CD4-positive, alpha-beta T cell treated with Interleukin-10 for 1 hour (primary cell): ENCODE measurements at regions not wholly inside any gene's neighbourhood (a gene's known extent, or its start where the extent isn't known, plus 50 kb on each side); places are given as distances from the start of the nearest gene placed in this dataset.

Experiments used
- DNase-seq: peaks from one replicate; pipeline ENCODE4 v3.0.0-alpha.2; 2020

DNA sequence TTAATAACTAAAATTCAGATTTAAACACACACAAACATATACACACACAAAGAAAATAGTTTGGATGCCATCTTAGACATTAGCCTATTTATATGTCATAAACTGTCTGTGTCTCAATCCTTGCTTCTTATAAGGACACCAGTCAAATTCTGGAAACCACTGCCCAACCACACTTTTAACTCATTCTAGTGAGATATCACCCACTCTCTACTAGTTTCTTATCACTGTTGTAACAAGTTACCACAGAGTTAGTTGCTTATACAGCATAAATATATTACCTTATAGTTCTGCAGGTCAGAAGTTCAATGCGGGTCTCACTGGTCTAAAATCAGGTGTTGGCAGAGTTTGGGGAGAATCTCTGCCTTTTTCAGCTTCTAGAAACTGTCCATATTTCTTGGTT lies 239.1 kb downstream of the MTX2 start:
- no peak for DNase-seq

DNA sequence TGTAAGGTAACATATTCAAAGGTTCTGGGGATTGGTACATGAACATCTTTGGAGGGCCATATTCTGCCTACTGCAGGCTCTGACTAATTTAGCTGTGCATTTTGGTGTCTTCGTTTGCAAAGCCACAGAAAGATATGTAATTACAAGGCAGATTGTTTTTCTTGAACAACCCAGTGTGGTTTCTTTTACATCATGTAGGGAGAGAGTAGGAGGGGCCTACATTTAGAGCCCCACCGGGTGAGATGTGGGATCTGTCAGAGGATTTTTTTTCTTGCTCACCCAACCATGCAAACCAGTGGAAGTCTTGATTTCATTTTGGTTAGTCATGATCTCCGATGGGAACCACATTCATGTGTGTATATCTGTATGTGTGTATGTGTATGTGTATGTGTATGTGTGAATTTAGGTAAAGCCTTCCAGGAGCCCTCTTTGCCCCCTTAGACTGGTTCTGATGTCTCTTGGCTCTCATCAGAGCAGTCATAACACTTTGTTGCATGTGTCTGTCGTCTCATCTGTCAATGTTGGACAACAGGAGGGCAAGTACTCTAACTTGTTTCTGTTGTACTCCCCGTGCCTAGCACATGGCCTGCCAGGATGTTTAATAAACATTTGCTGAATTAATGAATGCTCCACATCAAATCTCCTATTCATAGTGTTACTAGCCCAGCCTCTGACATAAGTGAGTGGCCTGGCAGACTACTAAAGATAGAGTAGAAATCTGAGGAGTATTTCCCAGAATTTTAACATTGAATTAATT lies 239.9 kb downstream of the MTX2 start:
- DNase-seq: no peak

DNA sequence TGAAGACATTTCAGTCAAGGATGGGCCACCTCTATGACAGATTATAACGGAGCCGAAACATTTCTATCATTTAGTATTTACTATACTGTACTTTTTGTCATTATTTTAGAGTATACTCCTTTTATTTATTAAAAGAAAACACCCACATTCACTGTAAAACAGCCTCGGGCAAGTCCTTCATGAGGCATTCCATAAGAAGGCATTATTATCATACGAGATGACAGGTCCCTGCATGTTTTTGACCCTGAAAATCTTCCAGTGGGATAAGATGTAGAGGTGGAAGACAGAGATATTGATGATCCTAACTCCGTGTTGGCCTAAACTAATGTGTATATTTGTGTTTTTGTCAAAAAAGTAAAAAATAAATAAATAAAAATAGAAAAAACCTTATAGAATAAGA lies 245.0 kb downstream of the MTX2 start:
- DNase-seq: no peak

DNA sequence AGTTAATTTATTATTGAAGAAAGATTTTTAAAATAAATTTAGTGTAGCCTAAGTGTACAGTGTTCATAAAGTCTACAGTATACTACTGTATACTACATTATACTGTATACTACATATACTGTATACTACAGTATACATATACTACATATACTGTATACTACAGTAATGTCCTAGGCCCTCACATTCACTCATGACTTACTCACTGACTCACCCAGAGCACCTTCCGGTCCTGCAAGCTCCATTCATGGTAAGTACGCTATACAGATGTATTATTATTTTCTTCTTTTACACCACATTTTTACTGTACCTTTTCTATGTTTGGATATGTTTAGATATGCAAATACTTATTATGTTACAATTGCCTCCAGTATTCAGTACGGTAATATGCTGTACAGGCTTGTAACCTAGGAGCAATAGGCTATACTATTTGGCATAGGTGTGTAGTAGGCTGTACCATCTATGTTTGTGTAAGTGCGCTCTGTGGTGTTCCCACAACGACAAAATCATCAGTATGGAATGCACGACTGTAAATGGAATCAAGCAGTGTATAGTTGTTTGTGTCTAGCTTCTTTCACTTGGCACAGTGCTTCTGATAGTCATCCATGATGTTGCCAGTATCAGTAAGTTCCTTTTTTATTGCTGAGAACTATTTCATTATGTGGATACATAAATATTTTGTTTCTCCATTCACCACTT lies 245.7 kb downstream of the MTX2 start:
- DNase-seq: no peak

DNA sequence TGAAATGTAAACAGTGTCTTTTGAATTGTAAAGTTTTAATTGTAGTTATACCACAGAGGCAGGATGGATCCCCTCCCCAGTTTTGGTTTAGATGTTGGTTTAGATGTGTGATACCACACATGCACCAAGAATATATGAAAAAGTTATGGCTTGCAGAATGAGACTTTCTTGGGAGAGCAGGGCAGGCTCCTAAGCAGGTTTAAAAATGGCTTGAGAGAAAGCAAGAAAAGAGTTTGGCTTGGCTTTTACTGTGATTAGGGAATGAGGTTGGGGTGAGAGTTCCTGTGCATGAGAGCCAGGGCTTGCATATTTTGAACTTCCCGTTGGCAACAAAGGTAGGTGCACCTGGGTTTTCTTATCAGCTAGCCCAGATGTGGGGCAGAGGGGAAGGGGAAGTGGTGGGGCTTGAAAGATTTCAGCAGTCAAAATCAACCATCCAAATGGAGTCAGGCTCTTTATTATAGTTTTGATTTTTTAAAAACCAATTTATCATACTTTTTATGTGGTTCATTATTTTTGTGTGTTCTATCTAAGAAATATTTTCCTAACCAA lies 246.9 kb downstream of the MTX2 start:
- DNase-seq: no peak

DNA sequence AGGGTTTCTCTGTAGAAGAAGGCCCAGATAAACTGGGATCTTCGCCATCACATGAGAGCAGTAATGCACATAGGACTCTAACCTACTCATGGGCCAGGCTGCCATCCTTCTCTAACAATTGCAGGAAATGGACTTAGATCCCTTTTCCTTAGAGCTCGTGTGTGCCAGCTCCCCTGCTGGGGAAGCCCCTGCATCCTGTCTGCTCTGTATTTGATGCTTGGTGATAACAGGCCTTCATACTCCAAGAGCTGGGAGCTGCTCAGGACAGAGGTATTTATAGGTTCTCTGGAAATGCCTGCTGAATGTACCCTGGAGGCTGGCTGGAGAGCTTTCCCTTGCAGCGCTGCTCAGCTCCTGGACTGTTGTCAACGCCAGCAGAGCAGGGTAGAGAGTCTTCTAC lies 249.6 kb downstream of the MTX2 start:
- no peak for DNase-seq

DNA sequence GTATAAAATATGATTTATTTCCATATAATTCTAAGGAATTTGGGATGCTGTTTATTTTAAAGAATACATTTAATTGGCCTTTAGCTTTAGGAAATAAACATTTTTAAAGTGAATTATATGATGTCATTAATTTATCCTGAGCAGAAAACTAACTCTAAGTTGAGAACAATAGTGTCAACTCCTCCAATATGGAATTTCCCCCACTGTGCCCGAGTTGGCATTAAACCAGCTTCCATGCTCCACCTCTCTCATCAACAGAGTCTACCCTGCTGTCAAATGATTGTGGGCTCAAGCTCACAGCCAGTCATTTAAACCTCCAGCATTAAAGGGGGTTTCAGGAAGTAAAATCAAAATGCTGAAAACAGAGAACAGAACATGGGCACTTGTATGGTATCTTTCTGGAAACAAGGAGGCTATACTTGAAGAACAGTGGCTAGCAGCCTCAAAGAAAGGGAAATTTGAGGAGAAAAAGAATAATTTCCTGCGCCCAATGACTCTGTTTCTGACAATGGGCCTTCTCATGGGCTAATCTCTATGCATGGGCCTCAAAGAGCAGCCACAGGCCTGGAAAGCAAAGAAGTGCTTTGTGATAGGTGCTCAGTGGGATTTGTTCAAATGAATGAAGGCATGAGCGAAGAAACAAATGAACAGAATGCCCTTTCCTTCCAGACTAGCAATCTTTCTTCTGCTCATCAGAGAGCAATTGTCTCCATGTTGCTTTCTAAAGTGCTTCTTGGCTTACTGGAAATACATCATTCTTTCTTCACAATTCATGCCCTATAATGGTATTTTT lies 252.8 kb downstream of the MTX2 start:
- DNase-seq: no peak

DNA sequence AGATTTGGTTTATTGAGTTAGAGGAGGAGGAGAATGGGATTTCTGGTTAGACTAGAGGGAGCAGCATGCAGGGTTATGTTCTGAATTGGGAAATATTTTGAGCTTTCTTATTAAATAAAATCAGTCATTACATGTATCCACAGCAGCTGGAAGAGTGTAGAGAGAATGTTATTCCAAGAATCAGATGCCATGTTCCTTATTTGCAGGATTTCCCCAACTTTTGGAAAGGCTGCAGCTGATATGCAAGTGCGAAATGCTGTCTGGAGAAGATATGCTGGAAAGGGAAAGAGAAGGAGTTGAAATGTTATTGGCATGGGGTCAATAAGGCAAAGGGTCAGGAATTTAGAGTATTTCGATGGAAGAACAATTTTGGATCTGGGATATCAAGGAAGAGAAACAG lies 255.8 kb downstream of the MTX2 start:
- DNase-seq: no peak

DNA sequence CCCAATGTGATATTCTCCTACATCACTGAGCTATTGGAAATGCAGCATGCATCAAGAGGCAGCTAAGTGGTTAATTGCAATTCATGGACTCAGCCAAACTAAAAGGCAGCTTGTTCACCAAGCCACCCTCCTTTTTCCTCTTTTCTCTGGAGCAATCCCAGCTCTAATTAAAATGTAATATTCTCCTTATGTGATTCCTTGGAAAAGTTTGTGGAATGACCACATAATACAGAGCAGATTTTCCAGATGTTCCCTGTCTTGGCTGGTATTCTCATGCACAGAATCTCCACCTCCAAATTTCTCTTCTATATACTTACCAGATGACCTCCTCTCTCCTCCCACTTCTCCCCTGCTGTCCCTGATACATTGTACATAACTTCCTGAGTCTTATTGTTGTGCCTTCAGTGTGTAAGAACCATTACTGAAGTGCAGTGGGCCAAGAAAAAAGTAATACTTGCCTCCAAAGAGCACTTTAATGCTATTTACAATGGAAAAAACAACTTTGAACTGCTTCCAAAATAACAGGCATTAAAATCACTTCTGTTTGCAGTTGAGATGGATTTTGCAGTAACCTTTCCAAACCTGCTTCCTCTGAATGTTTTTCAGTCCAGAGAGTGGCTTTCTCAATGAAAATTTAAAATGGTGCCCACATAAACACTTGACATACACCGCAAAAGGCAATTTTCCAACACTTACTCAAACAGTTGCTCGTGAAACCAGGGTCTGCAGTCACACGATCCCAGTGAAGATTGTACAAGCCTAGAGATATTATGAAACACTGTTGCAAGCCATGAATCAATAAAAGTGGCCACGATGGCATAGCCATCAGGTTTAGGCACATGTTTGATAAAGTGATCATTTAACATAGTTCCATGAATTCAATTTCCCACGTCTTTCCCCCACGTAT lies 258.0 kb downstream of the MTX2 start:
- no peak for DNase-seq

DNA sequence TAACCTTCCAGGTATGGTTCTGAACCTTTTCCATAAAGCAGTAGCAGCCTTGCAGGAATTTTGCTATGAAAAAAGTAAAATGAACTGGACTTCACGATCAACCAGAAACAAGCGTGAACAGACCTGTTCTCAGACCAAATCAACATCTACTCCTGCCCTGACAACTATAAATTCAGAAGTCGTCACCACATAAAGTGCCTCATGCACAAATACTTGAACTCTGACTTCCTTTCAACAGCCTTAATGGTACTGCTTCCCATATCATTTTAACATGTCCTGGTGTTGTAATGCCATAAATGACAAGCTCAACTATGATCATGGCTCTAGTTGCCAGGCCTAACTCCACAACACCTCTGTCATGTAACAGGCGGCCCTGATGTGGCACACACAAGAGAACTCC lies 262.4 kb downstream of the MTX2 start:
- no peak for DNase-seq

DNA sequence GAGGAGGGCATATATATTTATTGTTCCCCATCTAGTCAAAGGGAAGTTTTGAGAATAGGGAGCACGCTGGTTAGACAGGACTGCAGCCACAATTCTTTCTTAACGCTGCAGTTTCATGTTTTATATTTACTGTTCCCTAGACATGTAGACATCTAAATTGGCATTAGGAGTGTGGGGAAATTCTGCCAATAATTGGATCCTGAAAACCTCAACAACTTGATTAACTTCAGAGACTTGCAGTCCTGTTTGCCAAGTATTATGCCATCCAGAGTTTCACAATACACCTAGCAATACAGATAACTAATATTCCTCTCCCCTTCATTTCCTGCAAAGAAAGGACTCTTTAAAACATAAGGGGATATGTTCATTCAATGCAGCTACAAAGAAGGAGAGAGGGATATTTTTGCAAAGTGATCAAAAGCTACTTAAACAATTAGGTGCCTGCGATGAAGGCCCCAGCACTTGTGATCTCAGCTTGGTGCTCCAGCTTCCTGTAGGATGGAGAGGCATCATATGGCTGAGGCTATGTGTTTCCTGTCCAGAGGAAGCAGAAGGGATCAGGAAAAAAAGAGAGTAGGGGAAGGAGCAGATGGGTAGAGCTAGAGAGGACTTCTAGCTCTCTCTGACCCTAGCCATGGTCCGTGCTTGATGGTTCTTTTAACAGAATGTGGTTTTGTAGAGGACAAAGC lies 264.4 kb downstream of the MTX2 start:
- DNase-seq: no peak

DNA sequence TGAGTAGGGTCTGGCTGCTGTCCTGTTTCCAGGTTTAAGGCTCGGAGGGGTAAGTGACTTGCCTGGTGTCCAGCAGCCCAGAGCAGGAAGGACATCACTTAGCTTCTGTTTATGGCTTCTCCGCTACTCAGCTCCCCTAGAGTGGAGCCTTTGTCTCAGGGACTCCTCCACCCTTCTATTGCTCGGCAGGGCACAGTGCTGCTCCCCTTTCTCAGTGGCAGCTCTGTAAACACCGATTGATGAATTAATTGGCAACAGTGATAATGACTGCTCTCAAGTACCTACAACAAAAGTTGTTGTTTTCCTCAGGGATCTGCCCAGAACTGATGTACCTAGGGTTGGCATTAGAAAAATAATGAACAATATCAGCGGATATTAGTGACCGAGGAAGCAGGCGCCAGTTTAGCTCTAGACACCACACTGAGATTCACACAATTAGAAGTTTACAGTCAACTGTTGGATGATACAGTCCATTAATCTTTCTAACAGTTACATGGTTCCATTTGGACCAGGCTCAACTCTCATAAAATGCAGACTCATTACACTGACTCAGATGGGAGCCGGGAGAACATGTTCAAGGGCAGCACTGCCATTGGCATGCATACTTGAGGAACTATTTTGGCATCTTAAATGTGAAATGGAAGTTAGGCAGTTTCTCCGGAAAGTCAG lies 265.7 kb downstream of the MTX2 start:
- DNase-seq: no peak

DNA sequence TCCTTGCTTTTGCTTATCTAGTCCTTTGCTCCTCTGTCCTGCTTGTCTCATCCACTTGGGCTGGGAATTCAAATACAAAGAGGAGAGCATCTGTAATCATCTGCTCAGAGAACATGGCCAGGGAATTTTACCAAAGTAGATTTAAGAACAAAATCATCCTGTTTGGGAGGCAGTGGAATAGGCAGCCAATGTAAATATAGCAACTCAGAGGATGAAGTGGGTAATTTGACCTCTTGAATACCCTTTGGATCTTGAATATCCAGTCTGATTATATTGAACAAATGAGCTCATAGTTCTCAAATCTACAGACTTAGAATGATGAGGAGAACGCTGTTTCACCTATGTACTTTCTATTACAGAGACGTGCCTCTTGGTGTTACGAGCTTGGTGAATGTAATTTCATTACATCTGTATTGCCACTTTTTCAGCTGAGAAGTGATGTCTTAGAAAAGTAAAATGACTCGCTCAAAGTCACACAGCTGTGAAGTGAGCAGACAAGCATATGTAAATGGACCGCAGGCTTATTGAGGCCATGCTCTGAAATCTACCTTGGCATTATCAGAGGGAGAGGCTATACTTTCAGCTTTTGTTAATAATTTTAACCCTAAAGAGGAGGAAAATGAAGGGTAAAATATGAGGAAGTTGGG lies 266.3 kb downstream of the MTX2 start:
- no peak for DNase-seq

DNA sequence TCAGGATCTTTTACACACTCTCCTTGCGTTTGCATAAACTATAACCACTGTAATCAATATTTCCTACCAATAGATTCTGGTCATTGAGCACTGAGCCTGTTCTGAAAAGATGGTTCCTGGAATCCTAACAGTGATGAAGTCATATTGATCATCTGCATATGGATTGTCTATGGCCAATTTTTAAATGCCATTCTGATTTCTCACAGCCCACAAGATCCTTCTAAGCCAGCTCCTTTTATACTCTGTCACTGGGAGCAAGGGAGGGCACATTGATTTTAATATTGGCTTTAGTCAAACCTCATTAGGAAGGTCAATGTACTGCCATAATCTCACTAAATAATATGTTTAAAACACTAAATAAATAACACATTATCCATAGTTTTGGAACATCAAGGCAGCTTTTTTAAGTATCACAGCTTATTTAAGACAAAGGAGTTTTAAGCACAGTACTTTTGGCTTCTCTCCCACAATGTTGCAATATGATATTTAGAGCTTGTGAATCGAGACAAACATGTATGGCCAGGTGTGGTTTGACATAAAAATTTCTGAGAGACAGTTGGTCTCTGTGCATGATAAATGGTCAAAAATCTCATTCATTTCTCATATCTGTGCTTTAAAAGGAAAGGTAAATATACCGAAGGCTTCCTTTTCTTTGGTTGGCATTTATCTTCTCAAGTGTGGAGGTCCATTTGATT lies 267.3 kb downstream of the MTX2 start:
- DNase-seq: no peak

DNA sequence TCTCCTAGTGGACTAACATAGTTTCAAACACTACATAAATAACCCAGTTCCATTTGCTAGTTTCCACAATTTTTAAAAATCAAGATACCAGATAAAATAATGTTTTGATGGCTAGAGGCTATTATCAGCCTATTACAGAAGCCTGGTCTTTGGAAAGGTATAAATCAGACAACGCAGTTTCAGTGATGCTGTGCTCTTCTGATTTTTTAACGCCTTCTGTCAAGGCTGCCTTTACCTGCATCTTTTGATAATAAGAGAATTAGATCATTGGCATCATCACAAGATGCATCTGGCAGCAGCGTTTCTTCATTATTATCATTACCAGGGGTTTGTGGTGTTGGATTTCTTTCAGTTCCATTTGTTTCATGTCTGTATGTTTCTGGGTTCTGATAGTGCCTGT lies 268.7 kb downstream of the MTX2 start:
- DNase-seq: no peak

DNA sequence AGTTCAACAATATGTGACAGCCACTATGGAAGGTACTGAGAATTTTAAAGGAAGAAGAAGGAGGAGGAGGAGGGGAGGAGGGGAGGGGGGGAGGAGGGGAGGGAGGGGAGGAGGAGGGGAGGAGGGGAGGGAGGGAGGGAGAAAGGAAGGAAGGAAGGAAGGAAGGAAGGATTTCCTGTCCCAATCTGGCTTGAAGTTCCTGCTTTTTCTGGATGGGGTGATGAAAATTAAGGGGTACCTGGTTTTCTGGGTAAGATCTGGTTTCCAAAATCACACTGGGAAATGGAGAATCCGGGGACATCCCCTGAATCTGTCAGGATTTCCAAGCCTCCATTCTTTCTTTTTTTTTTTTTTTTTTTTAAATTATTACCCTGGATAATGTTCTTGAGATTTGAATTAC lies 271.8 kb downstream of the MTX2 start:
- no peak for DNase-seq

DNA sequence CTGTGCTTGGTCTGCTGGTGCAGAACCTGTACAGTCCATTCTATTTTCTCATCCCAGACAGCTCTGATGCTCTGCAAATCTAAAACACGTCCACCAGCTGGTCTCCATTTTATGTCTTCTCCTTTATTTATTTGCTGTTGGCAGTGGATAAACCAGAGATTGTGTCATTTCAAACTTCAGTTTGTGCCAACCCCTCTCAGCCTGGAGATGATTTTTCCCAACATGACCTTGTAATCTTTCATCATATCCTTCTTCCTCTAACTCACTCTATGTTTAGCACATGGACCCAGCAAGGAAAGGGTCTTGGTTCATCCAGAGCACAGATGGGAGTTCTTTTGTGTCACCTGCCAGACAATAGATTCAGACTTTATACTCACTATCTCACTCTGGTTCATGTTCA lies 273.2 kb downstream of the MTX2 start:
- no peak for DNase-seq

DNA sequence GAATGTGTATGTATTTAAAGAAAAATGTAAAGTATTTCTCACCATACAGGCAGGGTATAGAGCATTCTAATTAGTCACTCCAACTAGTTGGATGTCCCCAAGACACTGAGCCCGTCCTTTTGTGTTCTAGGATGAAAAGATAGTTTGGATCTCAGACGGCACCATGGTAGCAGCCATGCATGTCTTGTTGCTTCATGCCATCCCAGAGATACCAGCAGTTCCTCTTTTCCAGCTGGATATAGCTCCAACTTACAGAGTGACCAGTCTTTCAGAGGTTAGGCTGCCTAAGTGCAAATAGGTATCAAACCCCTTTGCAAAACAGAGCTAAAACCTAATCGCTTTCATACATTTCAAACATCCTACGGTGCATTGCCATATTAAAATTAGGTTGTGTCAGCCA lies 275.3 kb downstream of the MTX2 start:
- DNase-seq: no peak

DNA sequence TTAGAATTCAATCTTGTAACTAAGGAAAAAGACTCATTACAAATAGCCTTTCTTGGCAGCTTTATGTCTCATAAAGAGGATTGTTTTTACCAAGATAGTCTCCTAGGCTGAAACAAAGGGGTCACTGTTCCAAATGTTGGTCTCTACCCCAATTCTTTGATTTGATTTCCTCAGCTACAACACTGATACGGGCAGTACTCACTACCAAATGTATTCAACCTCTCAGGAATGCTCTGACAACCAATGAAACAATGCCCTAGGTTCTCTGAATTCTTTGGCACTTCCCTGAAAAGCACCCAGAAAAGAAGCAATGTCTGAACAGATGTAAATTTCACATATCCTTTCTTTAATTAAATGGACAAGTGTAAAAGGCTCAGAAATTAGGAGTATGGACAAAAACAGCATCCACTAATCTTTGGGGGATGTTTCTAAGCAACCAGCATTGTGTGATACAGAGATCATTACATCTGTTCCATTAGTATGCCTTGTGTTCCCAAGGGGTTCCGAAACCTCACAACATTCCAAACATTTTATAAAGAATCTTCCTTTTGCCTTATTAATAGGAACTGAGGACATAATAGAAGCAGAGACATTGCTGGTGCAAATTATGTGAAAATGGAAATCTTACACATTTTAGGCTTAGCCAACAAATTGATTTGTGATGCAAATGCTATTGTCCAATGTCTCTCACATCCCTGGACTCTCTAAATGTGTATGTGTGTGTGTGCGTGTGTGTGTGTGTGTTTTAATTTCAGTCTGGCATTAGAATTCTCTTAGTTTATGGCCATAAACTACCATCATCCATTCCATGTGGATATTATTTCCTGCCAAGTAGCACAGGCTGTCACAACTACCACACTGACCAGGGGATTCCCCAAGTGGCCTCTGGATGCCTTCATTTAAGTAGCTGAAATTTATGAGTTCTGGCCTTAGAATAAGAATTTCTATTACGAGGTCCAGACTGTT lies 276.0 kb downstream of the MTX2 start:
- DNase-seq: no peak
